ENCODE measurements at regions not wholly inside any gene's neighbourhood (a gene's known extent, or its start where the extent isn't known, plus 50 kb on each side); places are given as distances from the start of the nearest gene placed in this dataset.

DNA sequence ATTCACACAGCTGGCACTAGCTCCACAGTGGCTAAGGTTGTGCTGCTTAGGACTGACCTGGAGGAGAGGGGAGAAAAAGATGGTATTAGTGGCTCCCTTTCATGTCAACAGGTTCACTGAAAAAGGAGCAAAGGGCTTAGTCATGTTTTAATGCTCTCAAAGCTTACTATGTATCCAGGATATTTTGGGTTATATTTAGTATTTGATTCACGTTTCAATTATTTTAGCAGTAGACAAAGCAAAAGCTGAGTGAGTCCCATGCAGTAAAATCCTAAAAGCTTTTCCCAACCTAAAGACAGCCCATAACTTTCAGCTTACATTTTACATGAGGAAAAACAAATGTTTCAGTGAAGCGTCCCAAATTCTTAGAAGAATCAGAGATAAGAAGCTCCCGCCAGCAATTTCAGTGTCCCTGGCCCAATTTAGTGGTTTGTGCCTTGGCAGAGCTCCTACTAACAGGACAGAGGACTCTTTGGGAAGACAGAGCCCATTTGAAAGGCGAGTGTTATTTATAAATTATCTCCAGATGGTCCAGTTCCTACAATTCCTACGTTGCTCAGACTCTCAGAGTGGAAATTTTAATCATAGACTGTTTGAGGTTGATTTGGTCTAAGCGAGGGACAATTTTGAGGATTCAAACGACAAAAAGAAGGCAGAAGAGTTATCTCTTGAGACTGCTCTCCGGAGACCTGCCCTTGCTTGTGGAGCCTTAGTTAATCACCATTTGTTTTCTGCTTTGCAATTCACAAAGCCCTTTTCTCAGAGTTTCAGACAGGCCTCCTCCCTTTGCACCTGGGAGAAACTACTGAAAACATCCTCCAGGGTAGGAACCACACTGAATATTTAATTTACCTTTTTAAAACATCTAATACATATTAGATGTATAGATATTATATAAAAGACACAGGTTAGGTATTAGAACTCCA is 225.0 kb upstream of the ANKRD55 start:
- no peak for TF ChIP-seq CTCF (IDR thresholded peaks at IDR 0.05; ENCODE audit: control extremely low read depth, extremely low read depth, low read depth, missing control alignments)
- no peak for DNase-seq (ENCODE audit: extremely low spot score)
- ChIA-PET POLR2A (no interaction called here), CTCF (no interaction called here)

DNA sequence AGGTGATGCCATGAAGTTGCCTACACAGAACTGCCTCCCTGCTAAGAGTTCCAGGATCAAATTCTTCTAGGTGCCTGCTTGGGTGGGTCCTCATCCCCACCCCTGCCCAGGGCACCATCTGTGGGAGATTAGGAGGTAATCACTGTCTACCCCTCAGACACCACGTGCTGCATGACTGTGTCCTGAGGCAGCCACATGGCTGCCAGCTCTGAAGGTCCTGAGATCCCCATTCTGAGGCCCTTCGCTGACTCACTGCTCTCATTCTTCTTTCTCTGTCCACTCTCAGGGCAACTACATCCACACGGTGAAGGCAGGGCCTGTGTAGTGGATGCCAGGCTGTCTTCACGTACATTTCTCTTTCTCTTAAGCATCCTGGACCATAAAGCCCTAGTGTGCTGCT is 222.9 kb upstream of the ANKRD55 start:
- POLR2A ChIA-PET, result no interaction called here
- no peak for DNase-seq (ENCODE audit: extremely low spot score)
- TF ChIP-seq CTCF (IDR thresholded peaks at IDR 0.05; ENCODE audit: control extremely low read depth, extremely low read depth, low read depth, missing control alignments), result no peak
- CTCF ChIA-PET, result no interaction called here

DNA sequence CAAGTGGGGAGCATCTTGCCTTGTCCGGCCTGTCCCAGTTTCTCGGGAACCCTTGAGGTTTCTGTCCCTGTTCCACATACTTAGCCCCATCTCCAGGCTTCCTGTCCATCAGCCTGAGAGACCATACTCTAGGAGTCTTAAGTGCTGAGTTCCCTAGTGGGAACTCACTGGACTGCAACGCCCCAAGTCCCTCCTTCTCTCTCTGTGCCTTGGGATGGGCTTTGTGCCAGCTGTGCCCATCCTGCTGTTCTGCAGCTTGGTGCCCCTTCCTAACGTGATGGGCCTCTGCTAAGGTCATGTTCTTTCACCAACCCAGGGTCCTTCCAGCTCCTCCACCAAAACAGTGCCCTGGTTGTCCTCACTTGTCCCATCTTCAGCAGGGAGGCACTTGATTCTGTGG is 222.3 kb upstream of the ANKRD55 start:
- no peak for TF ChIP-seq CTCF (IDR thresholded peaks at IDR 0.05; ENCODE audit: control extremely low read depth, extremely low read depth, low read depth, missing control alignments)
- ChIA-PET CTCF (no interaction called here), POLR2A (no interaction called here)
- no peak for DNase-seq (ENCODE audit: extremely low spot score)

- no peak for TF ChIP-seq CTCF (IDR thresholded peaks at IDR 0.05; ENCODE audit: control extremely low read depth, extremely low read depth, low read depth, missing control alignments)
- DNase-seq (ENCODE audit: extremely low spot score), result no peak
- CTCF ChIA-PET, result no interaction called here
- POLR2A ChIA-PET, result no interaction called here
Observed at GRCh38 chr5:56454219-56454862, 221.2 kb upstream of the ANKRD55 start.

DNA sequence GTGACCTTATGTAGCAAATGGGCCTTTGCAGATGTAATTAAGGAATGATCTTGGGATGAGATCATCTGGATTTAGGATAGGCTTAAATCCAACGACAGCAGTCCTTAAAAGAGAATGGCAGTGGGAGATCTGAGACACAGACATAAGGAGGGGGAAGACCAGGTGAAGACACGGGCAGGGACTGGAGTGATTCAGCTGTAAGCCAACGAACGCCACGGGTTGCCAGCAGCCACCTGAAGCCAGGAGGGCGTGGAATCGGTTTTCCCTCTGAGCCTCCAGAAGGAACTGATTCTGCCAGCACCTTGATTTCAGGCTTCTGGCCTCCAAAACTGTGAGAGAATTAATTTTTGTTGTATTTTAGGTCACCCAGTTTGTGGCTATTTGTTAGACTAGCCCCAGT is 218.6 kb upstream of the ANKRD55 start:
- no peak for DNase-seq (ENCODE audit: extremely low spot score)
- CTCF ChIA-PET, result no interaction called here
- POLR2A ChIA-PET, result no interaction called here
- TF ChIP-seq CTCF (IDR thresholded peaks at IDR 0.05; ENCODE audit: control extremely low read depth, extremely low read depth, low read depth, missing control alignments), result no peak

DNA sequence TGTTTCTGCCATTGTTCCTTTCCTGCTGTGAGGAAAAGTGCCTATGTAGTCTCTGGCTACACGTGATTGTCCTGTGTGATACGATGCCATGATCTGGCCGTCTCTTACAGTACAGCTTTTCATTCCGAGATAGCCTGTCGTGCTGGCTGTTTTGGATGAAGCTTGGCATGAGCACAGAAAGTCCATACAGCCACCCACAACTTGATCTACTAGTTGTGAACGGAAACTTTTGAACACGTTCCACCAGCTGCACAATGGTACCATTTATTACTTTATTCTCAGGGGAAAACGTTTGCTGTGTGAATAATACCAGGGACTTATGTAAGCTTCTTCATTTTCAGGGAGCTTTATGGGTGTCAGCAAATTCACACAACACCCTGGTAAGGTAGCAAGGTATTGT is 217.6 kb upstream of the ANKRD55 start:
- POLR2A ChIA-PET, result no interaction called here
- CTCF ChIA-PET, result interaction anchor here (1.4 kb wide), 1 partner anchor 13 kb away, joined by 3 read pairs; no protein-coding TSS in a partner anchor
- TF ChIP-seq CTCF (IDR thresholded peaks at IDR 0.05; ENCODE audit: control extremely low read depth, extremely low read depth, low read depth, missing control alignments), result no peak
- no peak for DNase-seq (ENCODE audit: extremely low spot score)

Data from GM10248 (cell line).